GM06990 (cell line): ENCODE measurements at regions not wholly inside any gene's neighbourhood (a gene's known extent, or its start where the extent isn't known, plus 50 kb on each side); places are given as distances from the start of the nearest gene placed in this dataset.

Experiments
- DNase-seq: peaks from one replicate; pipeline ENCODE4 v3.0.0-alpha.2; 2011; ENCODE audit not compliant: insufficient read length; ENCODE audit errors: extremely low read depth
- H3K27me3 ChIP-seq: replicated peaks from 2 replicates; pipeline ENCODE4 v1.6.0; 2011; ENCODE audit warnings: low read length; ENCODE audit not compliant: control insufficient read depth, insufficient read depth
- H3K36me3 ChIP-seq: 2 replicates; pipeline ENCODE4 v1.5.1; 2011; ENCODE audit warnings: low read length; ENCODE audit not compliant: control insufficient read depth, insufficient read depth
- H3K4me3 ChIP-seq: replicated peaks from 2 replicates; pipeline ENCODE4 v1.5.1; 2011; ENCODE audit warnings: low read depth, mild to moderate bottlenecking, control low read depth, low read length
- TF ChIP-seq, protein P1 (sequence below): IDR thresholded peaks from 2 replicates; pipeline ENCODE4 v1.5.1; 2011; ENCODE audit warnings: low read length, control low read depth, mild to moderate bottlenecking, inconsistent platforms; ENCODE audit not compliant: insufficient read depth, poor library complexity, severe bottlenecking

DNA sequence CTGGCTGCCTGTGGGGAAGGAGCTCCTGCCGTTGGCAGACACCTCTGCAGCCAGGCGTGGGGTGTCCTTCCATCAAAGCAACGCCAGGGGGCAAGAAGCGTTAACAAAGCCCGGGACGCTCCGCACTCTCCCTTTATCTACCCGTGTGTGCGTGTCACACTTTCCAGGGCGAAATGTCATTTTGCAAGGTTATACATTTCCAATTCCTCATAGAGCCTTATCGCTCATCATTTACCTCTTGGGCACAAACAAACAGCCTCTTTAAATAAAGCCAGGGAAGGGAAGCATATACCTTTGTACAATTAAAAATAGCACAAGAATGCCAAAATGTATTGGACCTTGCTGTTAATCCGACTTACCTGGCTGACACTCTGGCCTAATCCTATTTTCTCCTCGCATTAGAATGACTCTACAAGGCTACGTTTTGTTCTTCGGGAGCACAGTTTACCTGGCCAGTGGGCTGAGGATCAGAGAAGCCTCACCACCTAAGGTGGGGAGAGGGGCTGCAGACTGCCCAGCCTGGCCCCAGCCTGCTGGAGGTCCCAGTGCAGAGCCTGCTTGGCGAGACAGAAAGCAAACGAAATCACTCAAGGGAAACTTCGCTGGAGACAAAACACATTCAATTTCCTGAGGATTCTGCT, 77.6 kb upstream of the EN2 start:
- no peak for DNase-seq
- Histone ChIP-seq H3K27me3 (peaks cover 15% of the 10 kb centered on the region), H3K36me3 (no peaks in the 10 kb centered on the region), H3K4me3 (no peak overlapping the region)
- TF ChIP-seq, protein P1, sequence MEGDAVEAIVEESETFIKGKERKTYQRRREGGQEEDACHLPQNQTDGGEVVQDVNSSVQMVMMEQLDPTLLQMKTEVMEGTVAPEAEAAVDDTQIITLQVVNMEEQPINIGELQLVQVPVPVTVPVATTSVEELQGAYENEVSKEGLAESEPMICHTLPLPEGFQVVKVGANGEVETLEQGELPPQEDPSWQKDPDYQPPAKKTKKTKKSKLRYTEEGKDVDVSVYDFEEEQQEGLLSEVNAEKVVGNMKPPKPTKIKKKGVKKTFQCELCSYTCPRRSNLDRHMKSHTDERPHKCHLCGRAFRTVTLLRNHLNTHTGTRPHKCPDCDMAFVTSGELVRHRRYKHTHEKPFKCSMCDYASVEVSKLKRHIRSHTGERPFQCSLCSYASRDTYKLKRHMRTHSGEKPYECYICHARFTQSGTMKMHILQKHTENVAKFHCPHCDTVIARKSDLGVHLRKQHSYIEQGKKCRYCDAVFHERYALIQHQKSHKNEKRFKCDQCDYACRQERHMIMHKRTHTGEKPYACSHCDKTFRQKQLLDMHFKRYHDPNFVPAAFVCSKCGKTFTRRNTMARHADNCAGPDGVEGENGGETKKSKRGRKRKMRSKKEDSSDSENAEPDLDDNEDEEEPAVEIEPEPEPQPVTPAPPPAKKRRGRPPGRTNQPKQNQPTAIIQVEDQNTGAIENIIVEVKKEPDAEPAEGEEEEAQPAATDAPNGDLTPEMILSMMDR: peak; percentile 86

DNA sequence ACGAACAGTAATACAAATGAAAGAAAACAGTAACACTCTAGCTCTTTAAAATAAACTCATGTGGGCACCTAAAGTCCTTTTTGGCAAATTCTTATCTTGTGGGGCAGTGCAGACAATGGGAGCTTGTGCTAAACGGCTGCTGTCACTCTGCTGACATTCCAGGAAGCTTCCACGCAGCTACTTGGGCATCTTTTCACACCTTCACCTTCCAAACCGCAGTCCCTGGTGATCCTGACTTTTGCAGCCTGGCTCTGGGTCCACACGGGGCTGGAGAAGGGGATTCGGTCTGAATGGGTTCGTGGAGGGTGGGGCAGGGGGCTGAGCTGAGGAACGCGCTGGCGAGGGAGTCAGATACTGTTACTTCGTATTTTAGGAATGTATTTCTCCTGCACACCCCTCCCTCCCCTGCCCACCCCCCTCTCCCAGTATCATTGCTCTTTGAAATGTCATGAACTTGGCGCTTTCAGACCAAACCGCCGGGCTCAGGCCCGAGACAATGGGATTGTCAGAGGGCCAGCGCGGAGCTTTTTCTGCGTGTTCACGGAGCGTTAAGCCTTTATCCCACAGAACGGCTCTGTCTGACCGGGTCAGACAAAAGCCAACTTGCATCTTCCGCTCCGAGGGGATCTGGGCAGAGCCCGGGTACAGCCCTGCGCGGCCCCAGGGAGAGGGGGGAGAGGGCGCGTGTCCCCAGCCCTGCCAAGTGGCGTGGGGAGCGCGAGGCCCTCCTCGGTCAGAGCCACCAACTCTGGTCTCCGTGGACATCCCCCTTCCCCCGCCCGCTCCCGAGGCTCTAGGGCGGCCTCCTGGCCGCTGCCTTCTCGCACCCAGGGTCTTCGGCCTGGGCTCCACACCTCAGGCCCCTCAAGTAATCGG, 76.7 kb upstream of the EN2 start:
- peaks cover 11% of the 10 kb centered on the region for H3K27me3 ChIP-seq
- TF ChIP-seq, protein P1: no peak

DNA sequence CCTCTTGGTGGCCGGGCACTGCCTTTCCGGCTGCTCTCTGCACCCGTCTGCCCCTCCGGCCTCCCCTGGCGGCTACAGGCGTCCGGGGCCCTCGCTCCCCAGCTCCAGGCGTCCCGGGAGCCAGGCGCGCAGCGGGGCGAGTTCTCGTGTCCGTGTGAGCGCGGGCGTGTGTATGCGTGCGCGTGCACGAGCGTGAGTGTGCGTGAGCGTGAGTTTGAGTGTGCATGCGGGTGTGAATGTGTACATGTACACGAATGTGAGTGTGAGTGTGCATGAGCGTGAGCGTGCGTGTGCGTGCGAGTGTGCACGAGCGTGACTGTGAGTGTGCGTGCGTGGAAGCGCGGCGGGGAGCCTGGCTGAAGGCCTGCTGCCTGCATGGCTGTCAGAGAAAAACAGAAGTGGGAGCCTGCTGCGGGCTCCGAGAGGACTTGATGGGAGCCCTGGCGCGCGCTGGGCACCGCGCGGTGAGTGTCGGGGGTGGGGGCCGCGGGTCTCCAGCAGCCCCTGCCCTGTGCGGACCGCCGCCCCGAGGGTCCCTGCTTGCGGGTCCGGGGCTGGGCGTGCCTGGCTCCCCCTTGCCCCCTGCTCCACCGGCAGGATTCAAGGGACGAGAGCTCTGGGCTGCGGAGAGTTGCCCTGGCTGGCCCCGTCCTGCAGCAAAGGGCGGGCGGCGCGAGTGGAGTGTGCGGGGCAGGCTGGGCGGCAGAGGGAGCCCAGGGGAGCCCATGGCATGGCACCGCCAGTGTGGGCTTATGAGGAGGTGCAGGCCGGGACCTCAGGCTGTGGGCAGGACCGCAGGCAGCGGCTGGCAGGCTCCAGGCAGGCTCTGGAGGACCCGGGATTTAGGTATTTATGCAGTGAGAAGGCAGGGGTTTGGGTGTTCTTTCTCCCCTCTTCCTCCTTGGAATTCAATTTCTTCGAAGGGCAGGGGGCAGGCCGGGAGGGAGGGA, 75.8 kb upstream of the EN2 start:
- Histone ChIP-seq H3K27me3 (peaks cover 11% of the 10 kb centered on the region), H3K4me3 (no peak overlapping the region)

More for the DNA sequence above, 76.7 kb upstream of the EN2 start:
- no peak for DNase-seq
- H3K36me3 ChIP-seq: no peaks in the 10 kb centered on the region
- H3K4me3 ChIP-seq: no peak overlapping the region

DNA sequence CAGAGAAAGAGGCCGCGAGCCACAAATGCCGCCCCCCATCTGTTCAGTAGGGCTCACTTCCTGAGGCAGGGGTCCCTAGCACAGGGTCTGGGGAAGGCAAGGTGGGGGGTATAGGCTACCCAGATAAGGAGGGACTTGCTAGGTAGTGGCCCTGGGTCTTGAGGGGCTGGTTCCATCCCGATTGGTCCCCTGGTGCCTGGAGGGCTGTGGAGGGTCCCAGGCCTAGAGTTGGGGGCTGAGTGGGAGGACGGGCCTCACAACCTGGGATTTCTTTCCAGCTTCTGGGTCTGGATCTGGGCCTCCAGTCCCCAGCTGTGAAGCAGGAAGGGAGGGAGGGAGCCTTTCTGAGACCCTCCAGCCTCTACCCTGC, 75.1 kb upstream of the EN2 start:
- peaks cover 11% of the 10 kb centered on the region for H3K27me3 ChIP-seq
- no peak overlapping the region for H3K4me3 ChIP-seq
- DNase-seq: no peak
- H3K36me3 ChIP-seq: no peaks in the 10 kb centered on the region
- TF ChIP-seq, protein P1: no peak

More for the DNA sequence above, 75.8 kb upstream of the EN2 start:
- H3K36me3 ChIP-seq: no peaks in the 10 kb centered on the region
- TF ChIP-seq, protein P1: no peak
- DNase-seq: no peak

DNA sequence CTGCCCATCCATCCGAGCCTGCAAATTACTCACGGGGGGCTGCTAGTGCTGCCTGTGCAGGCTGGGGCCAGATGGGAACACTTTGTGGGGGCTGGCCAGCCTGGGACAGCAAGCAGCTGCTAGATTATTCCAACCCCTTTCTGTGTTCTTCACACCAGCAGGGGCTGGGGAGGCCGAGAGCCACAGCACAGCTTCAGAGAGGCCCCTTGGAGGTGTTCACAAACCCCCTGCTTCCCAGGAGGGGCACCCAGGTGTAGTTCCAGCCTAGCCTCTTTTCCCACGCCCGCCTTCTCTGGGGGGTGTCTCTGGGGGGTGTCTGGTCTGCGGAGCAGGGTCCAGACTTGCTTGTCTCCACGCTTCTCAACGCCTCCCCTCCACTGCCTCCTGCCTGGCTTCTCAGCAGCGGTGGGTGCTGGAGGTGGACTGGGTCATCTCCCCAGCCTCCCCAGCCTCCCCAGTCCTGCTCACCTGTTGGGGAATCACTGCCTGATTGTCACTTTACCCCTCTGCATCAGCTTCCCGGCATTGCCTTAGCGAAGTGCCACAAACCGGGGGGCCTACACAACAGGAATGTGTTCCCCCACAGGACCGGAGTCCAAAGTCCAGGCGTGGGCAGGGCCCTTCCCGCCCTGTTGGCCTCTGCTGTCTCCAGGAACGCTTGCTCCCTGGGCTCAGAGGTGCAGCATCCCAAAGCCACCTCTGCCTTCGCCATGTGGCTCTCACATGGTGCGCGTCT, 74.0 kb upstream of the EN2 start:
- Histone ChIP-seq H3K4me3 (no peak overlapping the region), H3K27me3 (peaks cover 8% of the 10 kb centered on the region), H3K36me3 (no peaks in the 10 kb centered on the region)
- TF ChIP-seq, protein P1: no peak
- DNase-seq: no peak
